Fibroblast of lung (primary cell): ENCODE measurements at regions not wholly inside any gene's neighbourhood (a gene's known extent, or its start where the extent isn't known, plus 50 kb on each side); places are given as distances from the start of the nearest gene placed in this dataset.

Source experiments
- CTCF ChIP-seq, 2 donors: IDR thresholded peaks in 1 of 2; conservative IDR thresholded peaks in 1 of 2; 1 replicate in 1 of 2; 2 replicates in 1 of 2; pipeline ENCODE4 v1.5.1; 2011 to 2012; ENCODE audit warnings: low read length in 2 of 2, control low read depth in 1 of 2, inconsistent platforms in 1 of 2, low read depth in 1 of 2, mild to moderate bottlenecking in 1 of 2
- EZH2 ChIP-seq: IDR thresholded peaks from 2 replicates; pipeline ENCODE4 v1.5.1; 2012; ENCODE audit warnings: low read length, control low read depth, mild to moderate bottlenecking; ENCODE audit errors: missing control alignments

GRCh38 chr10:30238836-30239235, 110.2 kb downstream of the MTPAP start:
- no peak for TF ChIP-seq CTCF (conservative IDR thresholded peaks at IDR 0.05 in 1 of 2, IDR thresholded peaks at IDR 0.05 in 1 of 2; ENCODE audit: low read depth in 1 of 2, low read length in 2 of 2)
- no peak for TF ChIP-seq EZH2
